GM19239 (cell line): ENCODE measurements at regions not wholly inside any gene's neighbourhood (a gene's known extent, or its start where the extent isn't known, plus 50 kb on each side); places are given as distances from the start of the nearest gene placed in this dataset.

Source experiments
- DNase-seq: peaks from one replicate; pipeline ENCODE4 v3.0.0; 2011; ENCODE audit warnings: low spot score; ENCODE audit not compliant: insufficient read length
- FAIRE-seq: peaks from 2 replicates; lab custom pipeline; 2011; peaks lifted over from hg19 to GRCh38; lab: Jason Lieb, UNC

DNA sequence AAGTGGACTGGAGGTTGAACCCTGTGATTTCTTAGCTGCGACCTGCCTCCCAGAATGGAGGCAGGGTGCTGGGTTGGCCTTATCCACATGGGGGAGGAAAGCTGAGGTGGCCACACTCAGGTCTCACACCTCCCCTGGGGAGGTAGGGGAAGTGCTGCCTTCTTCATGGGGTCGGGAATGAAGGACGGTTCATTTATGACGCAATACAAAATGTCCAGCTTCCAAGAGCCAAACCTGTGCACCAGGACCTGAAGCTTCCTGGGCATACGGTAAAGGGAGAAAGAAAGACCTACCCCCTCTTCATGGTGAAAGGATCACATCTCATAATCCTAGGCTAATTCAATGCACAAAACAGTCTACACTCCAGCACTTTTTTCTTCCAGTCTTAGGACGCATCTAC is 150.6 kb upstream of the CDYL start:
- DNase-seq (no peak), FAIRE-seq (no peak)

DNA sequence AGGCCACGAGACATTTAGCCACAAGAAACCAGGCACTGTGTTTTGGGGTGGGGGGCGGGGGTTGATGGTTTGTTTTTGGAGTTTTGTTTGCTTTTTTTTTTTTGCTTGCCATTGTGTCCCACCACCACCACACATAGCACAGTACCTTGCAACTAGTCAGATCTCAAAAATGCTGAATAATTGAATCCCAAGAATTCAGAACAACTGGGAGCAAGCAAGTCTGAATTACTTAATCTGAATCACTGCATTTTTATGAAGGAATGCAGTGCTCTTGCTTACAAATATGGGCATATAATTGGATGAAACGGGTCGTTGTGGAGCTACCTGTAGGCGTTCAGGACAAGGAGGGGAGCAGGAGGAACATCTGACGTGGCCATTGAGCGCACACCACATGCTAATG is 151.5 kb upstream of the CDYL start:
- DNase-seq (no peak), FAIRE-seq (no peak)

GRCh38 chr6:4620284-4621151 is 155.7 kb upstream of the CDYL start:
- FAIRE-seq: no peak

GRCh38 chr6:4616311-4616710 is 159.9 kb upstream of the CDYL start:
- no peak for DNase-seq
- FAIRE-seq: no peak

More at GRCh38 chr6:4620284-4621151, 155.7 kb upstream of the CDYL start:
- DNase-seq: no peak

DNA sequence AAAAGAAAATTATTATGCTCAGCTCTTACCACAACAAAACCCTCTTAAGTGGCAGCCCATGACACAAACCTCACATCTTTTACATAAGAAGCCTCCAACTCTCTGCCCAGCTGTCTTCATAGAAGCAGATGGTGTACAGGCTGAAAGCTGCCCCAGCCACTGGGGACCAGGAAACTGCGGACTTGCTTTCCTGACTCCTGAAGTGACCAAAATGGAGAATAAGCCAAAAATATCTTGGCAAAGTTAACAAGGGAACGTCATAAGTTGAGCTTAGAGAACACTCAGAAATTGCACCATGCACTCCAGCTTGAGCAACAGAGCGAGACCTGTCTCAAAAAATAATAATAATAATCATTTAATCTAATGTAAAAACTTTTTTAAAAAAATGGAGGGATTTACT is 160.3 kb upstream of the CDYL start:
- DNase-seq (no peak), FAIRE-seq (no peak)

- no peak for FAIRE-seq
Observed at GRCh38 chr6:4615231-4615630, 161.0 kb upstream of the CDYL start.

GRCh38 chr6:4614637-4615036 is 161.6 kb upstream of the CDYL start:
- FAIRE-seq: no peak
- DNase-seq: no peak

More at GRCh38 chr6:4615231-4615630, 161.0 kb upstream of the CDYL start:
- DNase-seq: no peak

GRCh38 chr6:4613795-4614194 is 162.4 kb upstream of the CDYL start:
- FAIRE-seq (no peak), DNase-seq (no peak)

- DNase-seq (no peak), FAIRE-seq (no peak)
Observed at GRCh38 chr6:4613381-4613780, 162.8 kb upstream of the CDYL start.

DNA sequence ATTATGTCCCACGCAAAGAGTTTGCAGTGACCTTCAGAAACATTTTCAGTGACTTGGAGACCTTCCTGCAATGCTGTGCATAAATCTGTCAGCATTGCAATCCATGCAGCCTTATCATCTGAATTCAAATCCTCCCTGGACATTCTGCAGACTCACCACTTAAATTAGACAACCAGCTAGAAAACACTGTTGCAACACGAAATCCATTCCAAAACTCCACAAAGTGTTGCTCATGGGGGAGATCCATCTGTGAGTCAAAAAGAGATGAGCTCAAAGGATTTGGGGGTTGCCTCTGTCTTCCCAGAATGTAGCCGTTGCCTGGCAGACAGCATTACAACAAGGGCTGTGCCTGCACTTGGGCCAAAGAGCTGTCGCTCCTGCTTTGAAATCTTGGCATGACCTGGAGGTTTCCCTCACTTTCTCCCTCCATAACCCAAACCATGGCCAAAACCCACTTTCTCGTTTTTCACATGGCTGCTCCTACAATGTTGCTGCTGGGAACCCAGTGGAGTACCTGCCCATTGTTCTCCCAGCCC is 163.5 kb upstream of the CDYL start:
- FAIRE-seq: no peak

DNA sequence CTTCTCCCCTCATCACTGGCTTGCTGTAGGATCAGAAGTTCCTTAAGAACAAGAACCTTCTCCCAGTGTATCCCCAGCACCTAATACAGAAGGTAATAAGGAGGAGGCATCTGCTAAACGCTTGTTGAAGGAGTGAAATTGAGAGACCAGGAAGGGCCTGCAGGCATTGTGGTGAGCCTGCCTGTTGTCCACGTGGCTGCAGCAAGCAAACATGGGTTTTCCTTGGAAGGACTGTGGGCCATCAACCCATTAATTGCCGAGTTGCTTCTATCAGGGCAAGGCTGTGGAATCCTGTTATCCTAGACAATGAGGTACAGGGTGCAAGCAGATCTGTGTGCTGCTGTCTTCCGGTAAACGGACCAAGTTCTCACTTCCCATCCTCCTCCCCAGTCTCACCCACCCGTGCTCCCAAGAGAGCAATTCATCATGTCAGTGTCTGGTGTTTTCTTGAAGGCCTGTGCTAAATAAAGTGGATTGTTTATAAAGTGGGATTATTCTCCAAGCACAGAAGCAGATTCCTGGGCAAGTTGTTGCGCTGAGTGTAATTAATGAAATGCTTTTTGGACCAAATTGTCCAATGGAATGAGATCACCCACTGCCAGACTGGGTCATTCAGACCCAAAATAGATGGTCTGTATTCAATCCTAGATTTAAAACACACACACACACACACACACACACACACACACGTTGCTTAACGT is 164.6 kb upstream of the CDYL start:
- no peak for DNase-seq
- FAIRE-seq: no peak

More for the DNA sequence above, 163.5 kb upstream of the CDYL start:
- no peak for DNase-seq

DNA sequence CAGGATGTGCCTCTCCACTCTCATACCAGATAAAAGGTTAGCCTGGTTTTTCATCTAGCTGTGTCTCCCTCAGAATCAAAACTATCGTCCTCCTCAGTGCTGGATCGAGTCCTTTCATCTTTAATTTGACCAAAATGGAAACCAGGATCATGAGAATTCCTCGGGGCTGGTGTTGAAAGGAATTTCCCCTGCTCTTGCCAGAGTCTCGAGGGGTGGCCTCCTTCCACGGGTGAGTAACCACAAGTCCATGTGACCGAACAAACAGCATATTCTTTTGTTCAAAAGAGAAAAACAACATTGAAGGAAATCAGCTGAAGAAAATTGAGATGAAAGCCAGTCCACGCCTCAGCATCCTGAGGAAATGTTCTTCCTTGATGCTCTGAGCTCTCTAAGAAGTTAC is 165.9 kb upstream of the CDYL start:
- no peak for DNase-seq

DNA sequence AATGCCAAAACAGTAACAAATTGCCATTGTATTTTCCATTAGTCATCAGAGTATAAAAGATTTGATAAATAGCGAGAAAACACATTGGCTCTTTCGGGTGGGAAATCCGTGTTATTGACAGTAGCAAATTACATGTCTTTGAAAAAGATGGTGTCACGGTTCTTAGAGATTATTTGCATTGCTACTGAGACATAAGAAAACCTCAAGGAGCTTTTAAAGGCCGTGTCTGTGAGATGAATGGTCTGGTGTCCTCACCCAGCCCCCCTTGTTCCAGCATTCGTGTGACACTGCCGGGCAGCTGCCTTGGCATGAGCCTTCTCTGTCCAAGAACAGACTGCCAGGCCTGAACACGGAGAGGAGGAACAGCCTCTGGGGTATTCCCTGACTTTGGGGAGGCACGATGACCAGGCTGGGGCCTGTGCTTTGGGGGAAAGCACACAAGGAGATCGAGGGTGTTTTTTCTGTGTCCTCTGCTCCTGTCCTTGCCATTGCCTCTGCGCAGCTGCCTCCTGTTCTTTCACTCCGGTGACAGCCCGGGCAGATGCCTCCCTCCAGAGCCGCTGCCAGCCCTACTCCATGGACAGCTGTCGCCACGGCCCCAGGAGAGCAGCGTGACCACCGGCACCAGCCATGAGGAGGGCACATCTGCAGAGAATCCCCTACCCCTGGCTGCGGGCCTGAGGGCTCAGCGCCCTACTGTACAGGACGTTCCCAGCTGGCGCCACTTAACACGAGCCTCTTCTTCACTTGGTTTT is 167.7 kb upstream of the CDYL start:
- FAIRE-seq (no peak), DNase-seq (no peak)

More for the DNA sequence above, 165.9 kb upstream of the CDYL start:
- FAIRE-seq: no peak

GRCh38 chr6:4607793-4608192 is 168.4 kb upstream of the CDYL start:
- no peak for FAIRE-seq
- no peak for DNase-seq

GRCh38 chr6:4606821-4607704 is 169.1 kb upstream of the CDYL start:
- no peak for FAIRE-seq
- DNase-seq: no peak

DNA sequence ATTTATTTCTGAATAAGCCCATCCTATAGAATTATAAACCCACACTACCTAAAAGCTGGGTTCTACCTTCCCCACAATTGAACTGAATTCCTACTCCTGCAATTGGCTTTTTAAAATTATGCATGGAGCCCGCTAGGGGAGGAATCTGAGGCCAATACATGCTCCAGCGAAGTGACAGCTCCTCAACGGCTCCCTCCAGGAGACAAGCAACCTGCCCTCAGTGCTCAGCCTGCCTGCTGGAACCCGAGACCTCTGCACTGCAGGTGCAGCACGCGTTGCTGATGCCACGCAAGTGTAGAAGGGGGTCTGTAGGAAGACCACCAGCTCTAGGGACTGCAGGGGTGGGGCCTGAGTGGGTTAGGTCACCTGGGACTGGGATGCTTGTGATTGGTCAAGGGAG is 170.2 kb upstream of the CDYL start:
- FAIRE-seq (no peak), DNase-seq (no peak)

DNA sequence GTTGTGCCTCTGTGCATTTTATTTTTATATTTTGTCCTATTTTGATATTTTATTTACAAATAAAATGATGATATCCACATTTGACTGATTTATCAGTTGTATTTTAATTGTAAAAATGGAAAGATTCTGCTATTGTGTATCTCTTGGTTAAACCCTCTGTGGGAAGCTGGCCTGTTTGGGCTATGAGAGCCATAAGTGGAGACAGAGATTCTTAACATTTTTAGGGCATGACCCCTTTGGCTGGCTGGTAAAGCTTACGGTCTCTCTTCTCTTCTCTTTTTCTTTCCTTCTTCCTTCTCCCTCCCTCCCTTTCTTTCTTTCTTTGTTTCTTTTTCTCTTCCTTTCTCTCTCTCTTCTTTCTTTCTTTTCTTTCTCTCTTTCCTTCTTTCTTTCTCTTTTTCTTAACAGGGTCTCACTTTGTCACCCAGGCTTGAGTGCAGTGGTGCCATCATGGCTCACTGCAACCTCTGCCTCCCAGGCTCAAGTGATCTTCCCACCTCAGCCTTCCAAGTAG is 172.3 kb upstream of the CDYL start:
- FAIRE-seq: no peak

DNA sequence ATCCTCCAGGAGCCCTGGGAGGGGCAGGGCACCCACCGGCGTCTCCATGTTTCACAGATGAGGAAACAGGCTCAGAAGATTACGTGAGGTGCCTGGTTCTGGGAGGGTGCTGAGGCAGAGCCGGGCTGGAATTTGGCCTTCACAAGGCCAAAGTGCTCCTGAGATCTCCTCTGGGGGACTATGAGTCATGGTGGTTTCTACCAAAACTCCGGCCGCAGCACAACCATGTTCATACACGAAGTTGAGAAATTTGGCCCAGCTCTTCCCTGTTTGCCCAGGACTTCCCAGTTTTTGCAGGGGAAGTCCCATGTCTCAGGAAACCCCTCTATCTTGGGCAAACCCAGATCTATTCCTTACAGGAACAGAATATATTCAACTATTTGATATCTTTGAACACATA is 172.9 kb upstream of the CDYL start:
- FAIRE-seq (no peak), DNase-seq (no peak)

More for the DNA sequence above, 172.3 kb upstream of the CDYL start:
- DNase-seq: no peak

- no peak for DNase-seq
- FAIRE-seq: no peak
Observed at GRCh38 chr6:4599924-4600323, 176.3 kb upstream of the CDYL start.
